ENCODE measurements at regions not wholly inside any gene's neighbourhood (a gene's known extent, or its start where the extent isn't known, plus 50 kb on each side); places are given as distances from the start of the nearest gene placed in this dataset.

DNA sequence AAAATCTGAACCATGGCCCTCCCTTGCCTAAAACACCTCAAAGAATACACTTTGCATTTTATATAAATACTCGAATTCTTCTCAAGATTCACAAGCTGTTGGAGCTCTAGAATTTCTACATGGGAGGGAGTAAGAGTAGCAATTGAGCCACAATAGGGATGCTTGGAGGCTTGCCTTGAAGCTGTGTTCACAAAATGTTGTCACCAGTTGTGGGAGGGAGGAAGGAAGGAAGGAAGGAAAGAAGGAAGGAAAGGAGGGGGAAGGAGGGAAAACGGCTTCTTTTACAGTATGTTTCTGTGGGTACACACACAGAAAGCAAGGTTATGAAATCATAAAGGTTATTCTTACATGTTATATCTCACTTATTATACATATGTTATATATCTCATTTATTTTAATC lies 128.6 kb upstream of the PEG3 start:
- in situ Hi-C loops (cut with MboI; ENCODE audit: low sequenced_read_pairs, unreplicated experiment): no loop called here
- TF ChIP-seq CTCF (IDR thresholded peaks at IDR 0.05; ENCODE audit: borderline replicate concordance, control extremely low read depth, extremely low read depth, insufficient read depth, missing control alignments): no peak
- no peak for DNase-seq (ENCODE audit: low spot score)

- in situ Hi-C loops (cut with MboI; ENCODE audit: low sequenced_read_pairs, unreplicated experiment): no loop called here
- no peak for TF ChIP-seq CTCF (IDR thresholded peaks at IDR 0.05; ENCODE audit: borderline replicate concordance, control extremely low read depth, extremely low read depth, insufficient read depth, missing control alignments)
- no peak for DNase-seq (ENCODE audit: low spot score)
Measured at GRCh38 chr19:56969759-56970178, 129.2 kb upstream of the PEG3 start.

DNA sequence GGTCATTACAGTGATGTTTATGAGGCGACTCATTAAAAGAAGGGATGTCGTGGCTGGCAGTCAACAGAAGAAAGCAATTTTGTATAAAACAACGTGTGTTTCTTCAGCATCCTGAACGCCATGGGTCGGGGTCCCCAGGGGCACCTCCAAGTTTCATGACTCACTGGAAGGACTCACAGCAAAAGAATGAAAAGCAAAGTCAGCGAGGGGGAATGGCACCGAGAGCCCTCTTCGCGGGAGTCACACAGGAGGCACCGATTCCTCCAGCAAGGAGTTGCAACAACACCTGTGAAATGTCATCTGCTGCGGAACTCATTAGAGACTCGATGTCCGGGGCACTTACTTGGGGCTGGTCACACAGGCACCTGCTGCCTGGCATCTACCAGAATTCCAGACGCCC lies 130.7 kb upstream of the PEG3 start:
- in situ Hi-C loops (cut with MboI; ENCODE audit: low sequenced_read_pairs, unreplicated experiment): no loop called here
- TF ChIP-seq CTCF (IDR thresholded peaks at IDR 0.05; ENCODE audit: borderline replicate concordance, control extremely low read depth, extremely low read depth, insufficient read depth, missing control alignments): no peak
- DNase-seq (ENCODE audit: low spot score): no peak

DNA sequence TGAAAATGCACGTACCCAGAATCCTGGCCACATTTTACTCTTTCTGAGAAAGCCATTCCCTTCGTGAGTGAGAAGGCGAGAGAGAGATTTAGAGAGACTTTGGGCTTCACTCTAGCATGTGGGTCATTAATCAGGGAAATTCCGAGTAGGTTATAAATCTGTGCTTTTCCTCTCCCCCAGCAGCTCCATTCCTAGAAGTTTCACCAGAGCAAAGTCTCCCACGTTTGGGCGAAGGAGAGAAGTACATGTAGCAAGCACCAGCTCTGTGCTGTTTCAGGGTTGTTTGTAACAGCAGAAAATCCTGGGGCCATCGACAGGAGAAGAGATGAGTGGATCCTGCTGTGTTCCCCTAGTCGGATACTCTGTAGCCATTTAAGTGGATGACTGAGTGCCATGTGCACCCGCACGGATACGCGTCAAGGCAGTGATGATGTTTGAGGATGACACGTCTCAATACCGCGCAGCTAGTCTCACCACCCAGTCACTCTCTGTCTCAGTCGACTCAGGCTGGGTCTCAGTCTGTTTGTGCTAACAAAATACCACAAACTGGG lies 131.8 kb upstream of the PEG3 start:
- no peak for TF ChIP-seq CTCF (IDR thresholded peaks at IDR 0.05; ENCODE audit: borderline replicate concordance, control extremely low read depth, extremely low read depth, insufficient read depth, missing control alignments)
- in situ Hi-C loops (cut with MboI; ENCODE audit: low sequenced_read_pairs, unreplicated experiment): no loop called here
- no peak for DNase-seq (ENCODE audit: low spot score)

DNA sequence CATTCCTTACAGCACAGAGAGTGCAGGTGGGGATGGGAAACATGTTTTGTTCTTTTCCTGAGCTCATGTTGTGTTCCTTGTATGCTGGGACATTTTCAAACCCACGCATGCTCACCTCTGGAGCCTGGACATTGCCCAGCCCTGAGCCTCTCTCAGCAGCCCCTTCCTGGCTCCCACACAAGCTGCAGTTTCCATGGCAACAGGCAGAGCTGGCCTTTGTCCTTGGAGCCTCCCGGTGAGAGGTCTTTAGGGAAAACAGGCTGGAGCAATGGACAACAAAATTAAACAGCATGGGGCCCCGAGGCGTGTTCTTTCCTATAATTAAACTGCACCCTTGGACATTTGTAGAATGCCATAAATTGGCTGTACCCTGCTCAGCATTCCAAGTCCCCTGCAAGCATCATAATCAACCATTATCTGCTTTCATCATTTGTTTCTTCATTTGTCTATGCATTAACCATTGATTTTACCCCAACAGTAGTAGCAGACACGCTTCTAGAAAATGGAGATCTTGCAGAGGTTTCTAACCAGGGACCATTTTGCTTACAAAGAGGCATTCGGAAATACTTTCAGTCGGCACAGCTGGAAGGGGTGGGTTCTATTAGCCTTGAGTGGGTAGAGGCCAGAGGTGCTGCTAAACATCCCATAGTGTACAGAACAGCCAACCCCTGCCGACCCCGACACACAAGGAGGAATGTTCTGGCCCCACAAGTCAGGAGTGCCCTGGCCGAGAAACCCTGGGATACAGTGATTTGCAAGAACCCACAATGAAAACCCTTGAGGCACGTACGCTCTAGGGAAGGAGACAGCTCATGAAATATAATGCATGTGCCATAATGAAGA lies 133.4 kb upstream of the PEG3 start:
- DNase-seq (ENCODE audit: low spot score): no peak
- in situ Hi-C loops (cut with MboI; ENCODE audit: low sequenced_read_pairs, unreplicated experiment): no loop called here
- TF ChIP-seq CTCF (IDR thresholded peaks at IDR 0.05; ENCODE audit: borderline replicate concordance, control extremely low read depth, extremely low read depth, insufficient read depth, missing control alignments): no peak

DNA sequence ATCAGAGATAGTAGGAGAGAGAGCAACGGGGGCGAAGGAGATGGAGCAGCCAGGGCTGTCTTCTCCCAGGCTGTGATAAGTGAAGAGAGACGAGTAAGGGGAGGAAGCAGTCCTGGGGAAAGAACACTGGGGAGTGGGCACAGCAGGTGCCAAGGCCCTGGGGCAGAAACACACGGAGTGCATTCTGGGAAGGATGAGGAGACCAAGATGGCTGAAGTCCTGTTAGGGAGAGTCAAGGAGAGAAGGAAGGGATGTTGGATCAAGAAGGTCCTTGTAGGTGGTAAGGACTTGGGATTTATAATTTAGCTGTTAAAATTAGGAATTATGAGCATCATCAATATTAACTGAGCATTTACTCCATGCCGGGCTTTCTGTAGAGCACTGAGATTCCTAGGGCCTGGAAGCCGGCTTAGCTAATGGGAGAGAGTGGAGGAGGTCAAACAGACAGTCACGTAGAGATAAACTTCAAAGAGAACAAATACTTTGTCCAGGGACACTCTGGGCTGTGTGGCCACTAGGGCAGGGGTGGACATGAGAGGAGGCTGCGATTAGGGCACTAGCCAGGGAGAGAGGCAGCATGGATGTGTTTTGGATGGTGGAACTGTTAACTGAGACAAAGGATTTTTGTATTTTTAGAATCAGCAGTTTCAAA lies 134.2 kb upstream of the PEG3 start:
- TF ChIP-seq CTCF (IDR thresholded peaks at IDR 0.05; ENCODE audit: borderline replicate concordance, control extremely low read depth, extremely low read depth, insufficient read depth, missing control alignments): no peak
- DNase-seq (ENCODE audit: low spot score): no peak
- in situ Hi-C loops (cut with MboI; ENCODE audit: low sequenced_read_pairs, unreplicated experiment): no loop called here

Measured in GM13976 (cell line).